A673 (cell line): ENCODE measurements at regions not wholly inside any gene's neighbourhood (a gene's known extent, or its start where the extent isn't known, plus 50 kb on each side); places are given as distances from the start of the nearest gene placed in this dataset.

Experiments
- BruUV-seq: library from RNA; stranded (reverse); fragments of 400-500 nt; replicated peaks from 2 replicates; lab custom pipeline; 2021; lab: Mats Ljungman, UMichigan
- CTCF ChIA-PET: fragments of 300-600 bp; sonication (Branson Sonifier 250); formaldehyde crosslinking; loops from one replicate; lab custom pipeline; 2022; ENCODE audit warnings: antibody characterized with exemption; lab: Charles Lee
- POLR2A ChIA-PET: fragments of 300-600 bp; sonication (Branson Sonifier 250); formaldehyde crosslinking; loops from one replicate; lab custom pipeline; 2022; ENCODE audit warnings: antibody characterized with exemption; ENCODE audit not compliant: low non-redundant PET; lab: Charles Lee
- DNase-seq: peaks from one replicate; pipeline ENCODE4 v3.0.0-alpha.2; 2015; ENCODE audit warnings: low spot score
- H3K27ac ChIP-seq: fragments of 200-600 bp; sonication (generic); 2 replicates; pipeline ENCODE4 v1.5.1; 2016; ENCODE audit warnings: mixed run types, low read depth, mild to moderate bottlenecking, mixed read lengths, antibody characterized with exemption, low read length; ENCODE audit not compliant: poor library complexity, severe bottlenecking
- H3K27me3 ChIP-seq: fragments of 200-600 bp; sonication (generic); replicated peaks from 2 replicates; pipeline ENCODE4 v1.6.1; 2017; ENCODE audit warnings: mixed run types, low read depth, mild to moderate bottlenecking, mixed read lengths, antibody characterized with exemption, low read length; ENCODE audit not compliant: insufficient read depth, poor library complexity
- H3K36me3 ChIP-seq: fragments of 200-600 bp; sonication (generic); 2 replicates; pipeline ENCODE4 v1.6.1; 2016; ENCODE audit warnings: mixed run types, mild to moderate bottlenecking, mixed read lengths, antibody characterized with exemption, low read length; ENCODE audit not compliant: insufficient read depth, poor library complexity, severe bottlenecking
- H3K4me1 ChIP-seq: fragments of 200-600 bp; sonication (generic); 2 replicates; pipeline ENCODE4 v1.6.1; 2017; ENCODE audit warnings: mixed run types, mild to moderate bottlenecking, mixed read lengths, antibody characterized with exemption, low read length; ENCODE audit not compliant: insufficient read depth, poor library complexity, severe bottlenecking
- H3K4me3 ChIP-seq: fragments of 200-600 bp; sonication (generic); 2 replicates; pipeline ENCODE4 v1.5.1; 2016; ENCODE audit warnings: low read depth, mixed run types, mild to moderate bottlenecking, mixed read lengths, low read length; ENCODE audit not compliant: poor library complexity, severe bottlenecking
- H3K9me3 ChIP-seq: fragments of 200-600 bp; sonication (generic); 2 replicates; pipeline ENCODE4 v1.6.1; 2016; ENCODE audit warnings: mixed run types, low read depth, mild to moderate bottlenecking, mixed read lengths, antibody characterized with exemption, low read length; ENCODE audit not compliant: poor library complexity, severe bottlenecking
- EZH2 ChIP-seq: fragments of 200-600 bp; sonication (generic); IDR thresholded peaks from 2 replicates; pipeline ENCODE4 v1.6.1; 2017; ENCODE audit warnings: borderline replicate concordance, low read depth, mild to moderate bottlenecking, mixed read lengths, antibody characterized with exemption, low read length; ENCODE audit not compliant: poor library complexity, severe bottlenecking
- intact Hi-C: fragments of 100-400 bp; cut with micrococcal nuclease; formaldehyde crosslinking; loops from one replicate; pipeline ENCODE4 v1.10.0; 2022; ENCODE audit not compliant: unreplicated experiment
- TF ChIP-seq, protein P1 (sequence below): fragments of 300-800, 200-600 bp; sonication (generic); conservative IDR thresholded peaks from 2 replicates; pipeline ENCODE4 v1.5.1; 2017; ENCODE audit warnings: low read depth, mild to moderate bottlenecking, antibody characterized with exemption, low read length, moderate library complexity, mixed read lengths

DNA sequence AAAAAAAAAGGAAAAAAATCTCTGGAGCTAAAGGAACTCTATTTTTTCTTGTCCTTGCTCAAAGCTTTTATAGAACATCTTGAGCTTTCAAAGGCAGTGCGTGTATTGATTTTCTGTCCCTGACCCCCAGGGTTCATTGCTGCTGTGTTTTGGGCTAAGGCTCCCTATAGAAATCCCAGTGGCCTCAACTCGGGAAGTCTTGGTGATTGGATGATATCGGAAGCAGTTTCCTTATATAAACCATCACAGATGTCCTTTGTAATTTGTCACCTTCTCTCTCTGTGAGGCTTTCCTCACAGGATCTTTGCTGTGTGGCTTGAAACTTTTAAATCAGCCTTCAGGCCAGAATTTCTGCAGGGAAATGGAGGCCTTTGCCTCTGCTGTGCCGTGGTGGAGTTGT lies 397.7 kb downstream of the RPS6KC1 start:
- Histone ChIP-seq H3K4me1 (no peaks in the 10 kb centered on the region), H3K36me3 (no peaks in the 10 kb centered on the region), H3K9me3 (no peaks in the 10 kb centered on the region), H3K27ac (no peak overlapping the region), H3K27me3 (peaks cover 63% of the 10 kb centered on the region), H3K4me3 (no peak overlapping the region)
- no TSS peak for BruUV-seq
- TF ChIP-seq, protein P1, sequence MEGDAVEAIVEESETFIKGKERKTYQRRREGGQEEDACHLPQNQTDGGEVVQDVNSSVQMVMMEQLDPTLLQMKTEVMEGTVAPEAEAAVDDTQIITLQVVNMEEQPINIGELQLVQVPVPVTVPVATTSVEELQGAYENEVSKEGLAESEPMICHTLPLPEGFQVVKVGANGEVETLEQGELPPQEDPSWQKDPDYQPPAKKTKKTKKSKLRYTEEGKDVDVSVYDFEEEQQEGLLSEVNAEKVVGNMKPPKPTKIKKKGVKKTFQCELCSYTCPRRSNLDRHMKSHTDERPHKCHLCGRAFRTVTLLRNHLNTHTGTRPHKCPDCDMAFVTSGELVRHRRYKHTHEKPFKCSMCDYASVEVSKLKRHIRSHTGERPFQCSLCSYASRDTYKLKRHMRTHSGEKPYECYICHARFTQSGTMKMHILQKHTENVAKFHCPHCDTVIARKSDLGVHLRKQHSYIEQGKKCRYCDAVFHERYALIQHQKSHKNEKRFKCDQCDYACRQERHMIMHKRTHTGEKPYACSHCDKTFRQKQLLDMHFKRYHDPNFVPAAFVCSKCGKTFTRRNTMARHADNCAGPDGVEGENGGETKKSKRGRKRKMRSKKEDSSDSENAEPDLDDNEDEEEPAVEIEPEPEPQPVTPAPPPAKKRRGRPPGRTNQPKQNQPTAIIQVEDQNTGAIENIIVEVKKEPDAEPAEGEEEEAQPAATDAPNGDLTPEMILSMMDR = no peak
- CTCF ChIA-PET = no interaction called here
- no peak for DNase-seq
- POLR2A ChIA-PET = no interaction called here
- intact Hi-C loops = no loop called here

- Histone ChIP-seq H3K4me3 (no peak overlapping the region), H3K27me3 (peaks cover 55% of the 10 kb centered on the region), H3K4me1 (no peaks in the 10 kb centered on the region), H3K27ac (no peak overlapping the region), H3K36me3 (no peaks in the 10 kb centered on the region), H3K9me3 (no peaks in the 10 kb centered on the region)
- DNase-seq = no peak
- ChIA-PET CTCF (no interaction called here), POLR2A (no interaction called here)
- TF ChIP-seq, protein P1 = no peak
- TF ChIP-seq EZH2 = no peak
- BruUV-seq = no TSS peak
- intact Hi-C loops = no loop called here
Measured at GRCh38 chr1:213452501-213452900, 401.5 kb downstream of the RPS6KC1 start.

- CTCF ChIA-PET = no interaction called here
- Histone ChIP-seq H3K9me3 (no peaks in the 10 kb centered on the region), H3K4me3 (no peak overlapping the region), H3K4me1 (no peaks in the 10 kb centered on the region), H3K27ac (no peak overlapping the region), H3K27me3 (peaks cover 17% of the 10 kb centered on the region), H3K36me3 (no peaks in the 10 kb centered on the region)
- TF ChIP-seq EZH2 = no peak
- TF ChIP-seq, protein P1 = no peak
- no TSS peak for BruUV-seq
- POLR2A ChIA-PET = no interaction called here
- intact Hi-C loops = no loop called here
- DNase-seq = no peak
Measured at GRCh38 chr1:213457186-213457585, 406.1 kb downstream of the RPS6KC1 start.
